Naive thymus-derived CD8-positive, alpha-beta T cell (primary cell): ENCODE measurements at regions not wholly inside any gene's neighbourhood (a gene's known extent, or its start where the extent isn't known, plus 50 kb on each side); places are given as distances from the start of the nearest gene placed in this dataset.

ENCODE experiments used
- ATAC-seq, 2 donors: fragments of 150-1000 bp; cut with Tn5 transposase in 1 of 2; sonication (Bioruptor Pico), chemical (Tn5 transposase) in 1 of 2; 1 replicate in 1 of 2; 2 replicates in 1 of 2; pipeline ENCODE4 v1.10.0; 2021; ENCODE audit warnings: mild to moderate bottlenecking in 2 of 2, moderate library complexity in 2 of 2
- POLR2A ChIA-PET: fragments of 350-600 bp; sonication (Branson Sonifier 250); formaldehyde crosslinking; loops from one replicate; lab custom pipeline; 2021; ENCODE audit warnings: antibody characterized with exemption; lab: Charles Lee
- DNase-seq, 10 donors: peaks; one replicate each; pipeline versions ENCODE4 v3.0.0 to v3.0.0-alpha.2; 2020 to 2022
- H3K27ac Mint-ChIP-seq, 10 donors: one replicate each; pipeline ENCODE4 v1.8.0; 2020 to 2022; ENCODE audit warnings: mild to moderate bottlenecking in 10 of 10, mixed read lengths in 10 of 10, moderate library complexity in 4 of 10, inconsistent platforms in 1 of 10
- H3K27me3 Mint-ChIP-seq, 5 donors: one replicate each; pipeline ENCODE4 v1.8.0; 2021 to 2022; ENCODE audit warnings: mixed read lengths in 5 of 5
- H3K36me3 Mint-ChIP-seq, 3 donors: one replicate each; pipeline ENCODE4 v1.8.0; 2020 to 2022; ENCODE audit warnings: mixed read lengths in 3 of 3, mild to moderate bottlenecking in 2 of 3, inconsistent platforms in 1 of 3
- H3K4me1 Mint-ChIP-seq, 4 donors: one replicate each; pipeline ENCODE4 v1.8.0; 2021 to 2022; ENCODE audit warnings: mixed read lengths in 4 of 4
- H3K4me3 Mint-ChIP-seq, 10 donors: one replicate each; pipeline ENCODE4 v1.8.0; 2020 to 2022; ENCODE audit warnings: mild to moderate bottlenecking in 10 of 10, mixed read lengths in 10 of 10, moderate library complexity in 6 of 10, inconsistent platforms in 1 of 10
- H3K9me3 Mint-ChIP-seq, 9 donors: one replicate each; pipeline ENCODE4 v1.8.0; 2020 to 2022; ENCODE audit warnings: mixed read lengths in 9 of 9, mild to moderate bottlenecking in 3 of 9, inconsistent platforms in 1 of 9, moderate library complexity in 1 of 9

GRCh38 chrX:13473442-13474163, 95.8 kb upstream of the EGFL6 start:
- POLR2A ChIA-PET: interaction anchor here (0.8 to 1.4 kb wide), 2 partner anchors 386 to 516 kb away, joined by 3 to 4 read pairs; no protein-coding TSS in a partner anchor
- peaks cover 0 to 4% (median 0%) of the 10 kb centered on the region in 9 donors for H3K9me3 Mint-ChIP-seq
- peak overlapping the region; percentile 84 to 99 (median 95) for H3K27ac Mint-ChIP-seq
- H3K27me3 Mint-ChIP-seq: peaks cover 0 to 1% (median 0%) of the 10 kb centered on the region in 5 donors
- peaks cover 3 to 41% (median 26%) of the 10 kb centered on the region in 4 donors for H3K4me1 Mint-ChIP-seq
- H3K36me3 Mint-ChIP-seq: peaks cover 0 to 5% (median 0%) of the 10 kb centered on the region in 3 donors
- peak; percentile 52 to 79 for ATAC-seq
- peak overlapping the region; percentile 73 to 85 (median 80) for H3K4me3 Mint-ChIP-seq
- peak in 6 of 10 donors; percentile 1 to 31 (median 18) for DNase-seq

GRCh38 chrX:13472975-13473374, 96.4 kb upstream of the EGFL6 start:
- POLR2A ChIA-PET: interaction anchor here (0.8 to 1.4 kb wide), 2 partner anchors 386 to 515 kb away, joined by 3 to 4 read pairs; no protein-coding TSS in a partner anchor
- H3K27ac Mint-ChIP-seq: peak overlapping the region in 8 of 10 donors; percentile 2 to 99 (median 94)
- H3K4me1 Mint-ChIP-seq: peaks cover 3 to 41% (median 26%) of the 10 kb centered on the region in 4 donors
- no peak for DNase-seq
- peaks cover 0 to 1% (median 0%) of the 10 kb centered on the region in 5 donors for H3K27me3 Mint-ChIP-seq
- H3K36me3 Mint-ChIP-seq: peaks cover 0 to 5% (median 0%) of the 10 kb centered on the region in 3 donors
- H3K4me3 Mint-ChIP-seq: peak overlapping the region in 6 of 10 donors; percentile 8 to 85 (median 82)
- ATAC-seq: no peak
- peaks cover 0 to 4% (median 0%) of the 10 kb centered on the region in 9 donors for H3K9me3 Mint-ChIP-seq

- peaks cover 0 to 1% (median 0%) of the 10 kb centered on the region in 5 donors for H3K27me3 Mint-ChIP-seq
- H3K4me3 Mint-ChIP-seq: no peak overlapping the region
- H3K9me3 Mint-ChIP-seq: peaks cover 0 to 4% (median 0%) of the 10 kb centered on the region in 9 donors
- peaks cover 0 to 5% (median 0%) of the 10 kb centered on the region in 3 donors for H3K36me3 Mint-ChIP-seq
- ATAC-seq (no peak), DNase-seq (no peak)
- H3K27ac Mint-ChIP-seq: peak overlapping the region in 3 of 10 donors; percentile 7 to 39 (median 17)
- peaks cover 3 to 41% (median 26%) of the 10 kb centered on the region in 4 donors for H3K4me1 Mint-ChIP-seq
- POLR2A ChIA-PET: no interaction called here
These were observed 98.1 kb upstream of the EGFL6 start for GRCh38 chrX:13471269-13471668.

- no peak for ATAC-seq
- H3K4me1 Mint-ChIP-seq: peaks cover 2 to 41% (median 26%) of the 10 kb centered on the region in 4 donors
- no peak for DNase-seq
- no peak overlapping the region for H3K4me3 Mint-ChIP-seq
- H3K27me3 Mint-ChIP-seq: peaks cover 0 to 1% (median 0%) of the 10 kb centered on the region in 5 donors
- H3K27ac Mint-ChIP-seq: no peak overlapping the region
- POLR2A ChIA-PET: no interaction called here
- peaks cover 0 to 5% (median 0%) of the 10 kb centered on the region in 3 donors for H3K36me3 Mint-ChIP-seq
- peaks cover 0 to 4% (median 0%) of the 10 kb centered on the region in 9 donors for H3K9me3 Mint-ChIP-seq
These were observed 98.8 kb upstream of the EGFL6 start for GRCh38 chrX:13470685-13470977.

- Mint-ChIP-seq H3K4me1 (peaks cover 2 to 37% (median 25%) of the 10 kb centered on the region in 4 donors), H3K9me3 (peaks cover 0 to 4% (median 0%) of the 10 kb centered on the region in 9 donors), H3K36me3 (peaks cover 0 to 5% (median 0%) of the 10 kb centered on the region in 3 donors), H3K27me3 (peaks cover 0 to 1% (median 0%) of the 10 kb centered on the region in 5 donors), H3K27ac (no peak overlapping the region), H3K4me3 (no peak overlapping the region)
- ATAC-seq (no peak), DNase-seq (no peak)
- POLR2A ChIA-PET: interaction anchor here (0.7 kb wide), 1 partner anchor 397 kb away, joined by 3 read pairs; no protein-coding TSS in a partner anchor
These were observed 99.3 kb upstream of the EGFL6 start for GRCh38 chrX:13469963-13470684.

GRCh38 chrX:13468096-13468495, 101.3 kb upstream of the EGFL6 start:
- no peak for ATAC-seq
- POLR2A ChIA-PET: no interaction called here
- peaks cover 0 to 22% (median 11%) of the 10 kb centered on the region in 4 donors for H3K4me1 Mint-ChIP-seq

GRCh38 chrX:13467243-13467642, 102.2 kb upstream of the EGFL6 start:
- Mint-ChIP-seq H3K36me3 (peaks cover 0 to 9% (median 4%) of the 10 kb centered on the region in 3 donors), H3K4me1 (peaks cover 0 to 19% (median 7%) of the 10 kb centered on the region in 4 donors), H3K27ac (no peak overlapping the region), H3K9me3 (peaks cover 0 to 20% (median 4%) of the 10 kb centered on the region in 9 donors), H3K4me3 (no peak overlapping the region), H3K27me3 (peaks cover 0 to 1% (median 0%) of the 10 kb centered on the region in 5 donors)
- DNase-seq (no peak), ATAC-seq (no peak)
- POLR2A ChIA-PET: no interaction called here

More at GRCh38 chrX:13468096-13468495, 101.3 kb upstream of the EGFL6 start:
- Mint-ChIP-seq H3K27me3 (peaks cover 0 to 1% (median 0%) of the 10 kb centered on the region in 5 donors), H3K27ac (no peak overlapping the region), H3K4me3 (no peak overlapping the region), H3K9me3 (peaks cover 0 to 11% (median 0%) of the 10 kb centered on the region in 9 donors), H3K36me3 (peaks cover 0 to 2% (median 0%) of the 10 kb centered on the region in 3 donors)
- DNase-seq: no peak

GRCh38 chrX:13464599-13465275, 104.7 kb upstream of the EGFL6 start:
- Mint-ChIP-seq H3K36me3 (peaks cover 0 to 9% (median 4%) of the 10 kb centered on the region in 3 donors), H3K27me3 (no peaks in the 10 kb centered on the region), H3K27ac (no peak overlapping the region), H3K4me3 (no peak overlapping the region), H3K4me1 (peaks cover 0 to 4% (median 1%) of the 10 kb centered on the region in 4 donors), H3K9me3 (peaks cover 0 to 21% (median 4%) of the 10 kb centered on the region in 9 donors)
- POLR2A ChIA-PET: no interaction called here
- ATAC-seq (no peak), DNase-seq (no peak)

GRCh38 chrX:13463608-13464007, 105.8 kb upstream of the EGFL6 start:
- Mint-ChIP-seq H3K4me1 (peaks cover 0 to 4% (median 1%) of the 10 kb centered on the region in 4 donors), H3K27me3 (no peaks in the 10 kb centered on the region), H3K36me3 (peaks cover 0 to 9% (median 4%) of the 10 kb centered on the region in 3 donors), H3K9me3 (peaks cover 0 to 21% (median 4%) of the 10 kb centered on the region in 9 donors), H3K4me3 (no peak overlapping the region), H3K27ac (no peak overlapping the region)
- POLR2A ChIA-PET: no interaction called here
- ATAC-seq (no peak), DNase-seq (no peak)

GRCh38 chrX:13452283-13452682, 117.1 kb upstream of the EGFL6 start:
- no peaks in the 10 kb centered on the region for H3K4me1 Mint-ChIP-seq
- no peak for DNase-seq
- POLR2A ChIA-PET: no interaction called here
- no peak overlapping the region for H3K27ac Mint-ChIP-seq
- no peak for ATAC-seq
- H3K27me3 Mint-ChIP-seq: no peaks in the 10 kb centered on the region
- H3K9me3 Mint-ChIP-seq: peaks cover 0 to 2% (median 0%) of the 10 kb centered on the region in 9 donors
- H3K36me3 Mint-ChIP-seq: no peaks in the 10 kb centered on the region
- H3K4me3 Mint-ChIP-seq: no peak overlapping the region

- Mint-ChIP-seq H3K9me3 (peaks cover 0 to 5% (median 0%) of the 10 kb centered on the region in 9 donors), H3K4me1 (no peaks in the 10 kb centered on the region), H3K27me3 (no peaks in the 10 kb centered on the region), H3K36me3 (peaks cover 0 to 3% (median 0%) of the 10 kb centered on the region in 3 donors), H3K4me3 (no peak overlapping the region), H3K27ac (no peak overlapping the region)
- POLR2A ChIA-PET: no interaction called here
- DNase-seq (no peak), ATAC-seq (no peak)
These were observed 120.0 kb upstream of the EGFL6 start for GRCh38 chrX:13449441-13449840.

- Mint-ChIP-seq H3K4me3 (no peak overlapping the region), H3K36me3 (peaks cover 0 to 6% (median 0%) of the 10 kb centered on the region in 3 donors), H3K27ac (no peak overlapping the region), H3K9me3 (peaks cover 0 to 6% (median 0%) of the 10 kb centered on the region in 9 donors), H3K4me1 (no peaks in the 10 kb centered on the region), H3K27me3 (no peaks in the 10 kb centered on the region)
- no peak for ATAC-seq
- DNase-seq: no peak
- POLR2A ChIA-PET: no interaction called here
These were observed 120.5 kb upstream of the EGFL6 start for GRCh38 chrX:13448941-13449340.
